GM23248 (cell line): ENCODE measurements at regions not wholly inside any gene's neighbourhood (a gene's known extent, or its start where the extent isn't known, plus 50 kb on each side); places are given as distances from the start of the nearest gene placed in this dataset.

ENCODE experiments used
- DNase-seq: peaks from one replicate; pipeline ENCODE4 v3.0.0-alpha.2; 2015
- H2AFZ ChIP-seq: fragments of 200-600 bp; sonication (generic); 2 replicates; pipeline ENCODE4 v1.6.1; 2016; ENCODE audit warnings: antibody characterized with exemption
- H3F3A ChIP-seq: fragments of 200-600 bp; sonication (generic); 2 replicates; pipeline ENCODE4 v1.6.1; 2016; ENCODE audit warnings: mild to moderate bottlenecking, antibody characterized with exemption, mixed run types; ENCODE audit not compliant: insufficient read depth
- H3K27ac ChIP-seq: fragments of 200-600 bp; sonication (generic); 2 replicates; pipeline ENCODE4 v1.5.1; 2016; ENCODE audit warnings: mild to moderate bottlenecking
- H3K27me3 ChIP-seq: fragments of 200-600 bp; sonication (generic); replicated peaks from 2 replicates; pipeline ENCODE4 v1.6.1; 2016; ENCODE audit warnings: mild to moderate bottlenecking; ENCODE audit not compliant: insufficient read depth
- H3K36me3 ChIP-seq: fragments of 200-600 bp; sonication (generic); 2 replicates; pipeline ENCODE4 v1.6.1; 2016; ENCODE audit warnings: low read depth, mild to moderate bottlenecking
- H3K4me1 ChIP-seq: fragments of 200-600 bp; sonication (generic); 2 replicates; pipeline ENCODE4 v1.6.1; 2016; ENCODE audit warnings: mild to moderate bottlenecking; ENCODE audit not compliant: insufficient read depth
- H3K4me2 ChIP-seq: fragments of 200-600 bp; sonication (generic); one replicate; pipeline ENCODE4 v1.6.1; 2016; ENCODE audit warnings: mild to moderate bottlenecking; ENCODE audit not compliant: unreplicated experiment
- H3K4me3 ChIP-seq: fragments of 200-600 bp; sonication (generic); 2 replicates; pipeline ENCODE4 v1.5.1; 2016; ENCODE audit warnings: mild to moderate bottlenecking
- H3K79me2 ChIP-seq: fragments of 200-600 bp; sonication (generic); 2 replicates; pipeline ENCODE4 v1.6.1; 2016; ENCODE audit warnings: mild to moderate bottlenecking; ENCODE audit not compliant: insufficient read depth
- H3K9ac ChIP-seq: fragments of 200-600 bp; sonication (generic); 2 replicates; pipeline ENCODE4 v1.6.1; 2016; ENCODE audit warnings: mild to moderate bottlenecking
- H3K9me2 ChIP-seq: fragments of 200-600 bp; sonication (generic); 2 replicates; pipeline ENCODE4 v1.6.1; 2016; ENCODE audit warnings: mixed run types, mild to moderate bottlenecking, moderate library complexity; ENCODE audit not compliant: insufficient read depth
- H3K9me3 ChIP-seq: fragments of 200-600 bp; sonication (generic); one replicate; pipeline ENCODE4 v1.6.1; 2017; ENCODE audit warnings: low read depth
- H4K20me1 ChIP-seq: fragments of 200-600 bp; sonication (generic); 2 replicates; pipeline ENCODE4 v1.6.0; 2016; ENCODE audit not compliant: insufficient read depth
- EZH2 ChIP-seq: fragments of 200-600 bp; sonication (generic); IDR thresholded peaks from 2 replicates; pipeline ENCODE4 v1.6.1; 2018; ENCODE audit warnings: antibody characterized with exemption, mild to moderate bottlenecking; ENCODE audit not compliant: insufficient read depth, poor library complexity, severe bottlenecking
- EZH2phosphoT487 ChIP-seq: fragments of 200-600 bp; sonication (generic); IDR thresholded peaks from 2 replicates; pipeline ENCODE4 v1.6.1; 2018; ENCODE audit warnings: antibody characterized with exemption, moderate library complexity, mild to moderate bottlenecking, low read depth; ENCODE audit not compliant: insufficient read depth
- WGBS, 2 experiments: methylation state at CpG; one replicate each; pipeline ENCODE4 v1.1.6; 2015 to 2017; ENCODE audit warnings: low lambda C conversion rate in 2 of 2, low coverage in 1 of 2; ENCODE audit errors: missing lambda C conversion rate in 2 of 2; 5-methylcytosine and 5-hydroxymethylcytosine counted together
- in situ Hi-C: fragments of 300-500 bp; cut with MboI; formaldehyde crosslinking; loops from 2 replicates; pipeline ENCODE4 v1.15.0; 2020

- Histone ChIP-seq H3K9me2 (no peaks in the 10 kb centered on the region), H3K4me1 (peaks cover 25% of the 10 kb centered on the region), H3K36me3 (no peaks in the 10 kb centered on the region), H3K4me2 (no peak overlapping the region), H3K27ac (no peak overlapping the region), H3K9ac (no peak overlapping the region), H3K27me3 (no peaks in the 10 kb centered on the region), H2AFZ (no peak overlapping the region), H3K79me2 (no peaks in the 10 kb centered on the region), H3K9me3 (no peaks in the 10 kb centered on the region), H3K4me3 (no peak overlapping the region), H4K20me1 (no peaks in the 10 kb centered on the region), H3F3A (peaks cover 26% of the 10 kb centered on the region)
- no peak for TF ChIP-seq EZH2
- no peak for TF ChIP-seq EZH2phosphoT487
- in situ Hi-C loops = loop anchor here (10.0 kb wide), 1 partner anchor 166 kb away; no protein-coding TSS in a partner anchor
- DNase-seq = no peak
- 63 to 64% methylated on average over 2 of the region's 2 CpGs for WGBS, 2 experiments
Measured at GRCh38 chr9:104988539-104988938, 60.6 kb upstream of the ABCA1 start.

DNA sequence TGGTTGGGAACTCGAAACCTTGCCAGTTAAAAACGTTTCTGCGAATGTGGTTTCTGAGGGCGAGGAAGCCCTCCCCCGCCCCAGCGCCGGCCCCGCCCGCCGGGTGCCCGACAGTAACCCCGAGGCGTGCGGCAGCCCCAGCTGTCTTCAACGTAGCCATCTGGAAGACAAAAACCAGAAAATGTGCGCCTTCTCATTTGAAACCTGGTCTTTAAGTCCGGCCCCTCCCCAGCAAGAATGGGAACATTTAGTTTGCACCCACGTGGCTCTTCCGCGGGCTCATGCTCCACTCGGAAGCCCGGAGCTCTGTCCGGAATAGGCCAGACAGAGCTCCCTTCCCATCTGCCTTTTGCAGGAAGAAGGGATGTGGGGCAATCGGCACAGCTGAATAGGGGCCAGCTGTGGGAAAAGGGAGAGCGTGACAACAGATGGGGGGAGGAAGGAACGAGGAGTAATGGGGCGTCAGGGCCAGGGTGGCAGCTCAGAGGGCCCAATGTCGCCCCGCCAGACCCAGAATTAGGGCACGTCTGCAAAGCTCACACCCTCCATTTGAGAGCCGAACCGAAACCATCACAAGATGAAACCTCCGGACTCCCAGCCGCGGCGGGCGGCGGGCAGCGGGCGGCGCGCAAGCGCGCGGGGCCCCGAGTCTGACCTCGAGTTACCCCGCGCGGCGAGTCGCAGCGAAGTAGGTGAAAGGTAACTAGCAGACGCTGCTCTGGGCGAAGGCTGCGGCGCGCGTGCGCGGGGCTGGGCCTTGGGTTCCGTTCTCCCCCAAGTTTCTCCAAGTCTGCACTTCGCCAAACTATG lies 63.4 kb upstream of the ABCA1 start:
- 1% methylated on average over 55 to 63 of the region's 63 CpGs for WGBS, 2 experiments
- Histone ChIP-seq H3F3A (peaks cover 33% of the 10 kb centered on the region), H3K27me3 (no peaks in the 10 kb centered on the region), H3K4me3 (peak overlapping the region; percentile 70), H3K27ac (peak overlapping the region; percentile 85), H3K9ac (peak overlapping the region; percentile 84), H3K4me1 (peaks cover 33% of the 10 kb centered on the region), H4K20me1 (no peaks in the 10 kb centered on the region), H3K9me3 (no peaks in the 10 kb centered on the region), H3K36me3 (no peaks in the 10 kb centered on the region), H3K9me2 (no peaks in the 10 kb centered on the region), H3K79me2 (no peaks in the 10 kb centered on the region), H3K4me2 (peak overlapping the region; percentile 82), H2AFZ (peak overlapping the region; percentile 87)
- DNase-seq = peak; percentile 94
- no peak for TF ChIP-seq EZH2phosphoT487
- in situ Hi-C loops = no loop called here

DNA sequence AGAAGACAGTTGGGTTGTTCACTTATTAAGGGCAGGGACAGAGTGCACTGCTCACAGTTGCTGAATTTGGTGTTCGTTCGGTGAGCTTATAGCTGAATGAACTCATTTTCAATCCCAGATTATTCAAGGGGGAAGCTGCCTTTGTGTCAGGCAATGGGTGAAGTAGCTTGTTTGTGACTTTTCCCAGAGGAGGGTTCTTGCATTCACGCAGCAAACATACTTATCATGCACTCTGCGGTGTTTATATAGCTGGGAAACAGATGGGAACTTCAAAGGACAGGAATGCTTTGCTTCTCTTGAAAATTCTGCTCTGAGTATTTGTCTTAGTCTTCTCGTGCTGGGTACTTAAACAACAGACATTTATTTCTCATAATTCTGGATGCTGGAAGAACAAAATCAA lies 64.7 kb upstream of the ABCA1 start:
- H3F3A ChIP-seq = peaks cover 33% of the 10 kb centered on the region
- no peak overlapping the region for H3K4me2 ChIP-seq
- H3K27ac ChIP-seq = no peak overlapping the region
- no peak overlapping the region for H3K9ac ChIP-seq
- TF ChIP-seq EZH2phosphoT487 (no peak), EZH2 (no peak)
- H3K27me3 ChIP-seq = no peaks in the 10 kb centered on the region
- H3K4me1 ChIP-seq = peaks cover 33% of the 10 kb centered on the region
- 70 to 74% methylated on average over 5 of the region's 5 CpGs for WGBS, 2 experiments
- DNase-seq = peak; percentile 17
- no peaks in the 10 kb centered on the region for H3K9me2 ChIP-seq
- no peak overlapping the region for H3K4me3 ChIP-seq
- H3K36me3 ChIP-seq = no peaks in the 10 kb centered on the region
- H2AFZ ChIP-seq = 0 out of 2 replicates have a peak overlapping the region, but pooled peaks have one; percentile 54
- in situ Hi-C loops = no loop called here
- H3K79me2 ChIP-seq = no peaks in the 10 kb centered on the region
- H4K20me1 ChIP-seq = no peaks in the 10 kb centered on the region
- H3K9me3 ChIP-seq = no peaks in the 10 kb centered on the region

DNA sequence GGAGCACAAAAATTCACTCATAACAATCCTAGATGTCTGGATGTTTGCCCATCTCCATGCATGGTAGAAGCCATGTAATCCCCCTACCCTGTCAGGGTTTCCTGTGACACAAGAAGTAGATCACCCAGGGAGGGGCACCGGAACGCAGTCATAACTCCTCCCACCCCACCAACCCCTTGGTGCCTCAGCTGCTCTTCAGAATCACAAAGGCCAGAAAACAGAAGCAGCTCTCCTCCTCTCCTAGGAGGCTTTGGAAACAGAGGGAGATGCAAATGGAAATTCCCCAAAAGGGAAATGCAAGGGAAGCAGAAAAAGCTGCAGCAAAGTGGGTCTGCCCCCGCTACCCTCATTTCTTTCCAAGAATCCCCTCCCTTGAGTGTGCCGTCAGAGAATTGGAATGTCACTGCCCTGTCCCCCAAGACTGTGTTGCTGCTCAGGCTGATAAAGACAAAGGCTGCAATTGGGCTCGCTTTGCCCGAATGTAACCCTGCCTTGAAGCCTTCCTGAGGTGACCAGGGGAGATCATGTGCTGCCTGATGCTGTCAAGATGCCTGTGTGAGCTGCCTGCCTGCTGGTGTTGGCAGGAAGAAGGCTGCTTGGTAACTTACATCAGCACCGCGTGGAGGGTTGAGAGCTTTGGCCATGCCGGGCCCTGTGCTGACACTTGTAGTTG lies 65.5 kb upstream of the ABCA1 start:
- no peaks in the 10 kb centered on the region for H3K27me3 ChIP-seq
- no peaks in the 10 kb centered on the region for H3K9me3 ChIP-seq
- H3K4me3 ChIP-seq = no peak overlapping the region
- H4K20me1 ChIP-seq = no peaks in the 10 kb centered on the region
- peak overlapping the region; percentile 54 for H2AFZ ChIP-seq
- no peaks in the 10 kb centered on the region for H3K36me3 ChIP-seq
- peak; percentile 85 for DNase-seq
- no peaks in the 10 kb centered on the region for H3K9me2 ChIP-seq
- peak overlapping the region; percentile 46 for H3K9ac ChIP-seq
- in situ Hi-C loops = no loop called here
- H3K27ac ChIP-seq = peak overlapping the region; percentile 66
- H3K4me2 ChIP-seq = peak overlapping the region; percentile 44
- TF ChIP-seq EZH2phosphoT487 (no peak), EZH2 (no peak)
- 6% methylated on average over 9 of the region's 9 CpGs for WGBS, 2 experiments
- H3F3A ChIP-seq = peaks cover 33% of the 10 kb centered on the region
- peaks cover 33% of the 10 kb centered on the region for H3K4me1 ChIP-seq
- no peaks in the 10 kb centered on the region for H3K79me2 ChIP-seq
